ENCODE measurements at regions not wholly inside any gene's neighbourhood (a gene's known extent, or its start where the extent isn't known, plus 50 kb on each side); places are given as distances from the start of the nearest gene placed in this dataset.

GRCh38 chr20:12317433-12317832, 399.7 kb downstream of the BTBD3 start (continued):
- TF ChIP-seq, protein P1, sequence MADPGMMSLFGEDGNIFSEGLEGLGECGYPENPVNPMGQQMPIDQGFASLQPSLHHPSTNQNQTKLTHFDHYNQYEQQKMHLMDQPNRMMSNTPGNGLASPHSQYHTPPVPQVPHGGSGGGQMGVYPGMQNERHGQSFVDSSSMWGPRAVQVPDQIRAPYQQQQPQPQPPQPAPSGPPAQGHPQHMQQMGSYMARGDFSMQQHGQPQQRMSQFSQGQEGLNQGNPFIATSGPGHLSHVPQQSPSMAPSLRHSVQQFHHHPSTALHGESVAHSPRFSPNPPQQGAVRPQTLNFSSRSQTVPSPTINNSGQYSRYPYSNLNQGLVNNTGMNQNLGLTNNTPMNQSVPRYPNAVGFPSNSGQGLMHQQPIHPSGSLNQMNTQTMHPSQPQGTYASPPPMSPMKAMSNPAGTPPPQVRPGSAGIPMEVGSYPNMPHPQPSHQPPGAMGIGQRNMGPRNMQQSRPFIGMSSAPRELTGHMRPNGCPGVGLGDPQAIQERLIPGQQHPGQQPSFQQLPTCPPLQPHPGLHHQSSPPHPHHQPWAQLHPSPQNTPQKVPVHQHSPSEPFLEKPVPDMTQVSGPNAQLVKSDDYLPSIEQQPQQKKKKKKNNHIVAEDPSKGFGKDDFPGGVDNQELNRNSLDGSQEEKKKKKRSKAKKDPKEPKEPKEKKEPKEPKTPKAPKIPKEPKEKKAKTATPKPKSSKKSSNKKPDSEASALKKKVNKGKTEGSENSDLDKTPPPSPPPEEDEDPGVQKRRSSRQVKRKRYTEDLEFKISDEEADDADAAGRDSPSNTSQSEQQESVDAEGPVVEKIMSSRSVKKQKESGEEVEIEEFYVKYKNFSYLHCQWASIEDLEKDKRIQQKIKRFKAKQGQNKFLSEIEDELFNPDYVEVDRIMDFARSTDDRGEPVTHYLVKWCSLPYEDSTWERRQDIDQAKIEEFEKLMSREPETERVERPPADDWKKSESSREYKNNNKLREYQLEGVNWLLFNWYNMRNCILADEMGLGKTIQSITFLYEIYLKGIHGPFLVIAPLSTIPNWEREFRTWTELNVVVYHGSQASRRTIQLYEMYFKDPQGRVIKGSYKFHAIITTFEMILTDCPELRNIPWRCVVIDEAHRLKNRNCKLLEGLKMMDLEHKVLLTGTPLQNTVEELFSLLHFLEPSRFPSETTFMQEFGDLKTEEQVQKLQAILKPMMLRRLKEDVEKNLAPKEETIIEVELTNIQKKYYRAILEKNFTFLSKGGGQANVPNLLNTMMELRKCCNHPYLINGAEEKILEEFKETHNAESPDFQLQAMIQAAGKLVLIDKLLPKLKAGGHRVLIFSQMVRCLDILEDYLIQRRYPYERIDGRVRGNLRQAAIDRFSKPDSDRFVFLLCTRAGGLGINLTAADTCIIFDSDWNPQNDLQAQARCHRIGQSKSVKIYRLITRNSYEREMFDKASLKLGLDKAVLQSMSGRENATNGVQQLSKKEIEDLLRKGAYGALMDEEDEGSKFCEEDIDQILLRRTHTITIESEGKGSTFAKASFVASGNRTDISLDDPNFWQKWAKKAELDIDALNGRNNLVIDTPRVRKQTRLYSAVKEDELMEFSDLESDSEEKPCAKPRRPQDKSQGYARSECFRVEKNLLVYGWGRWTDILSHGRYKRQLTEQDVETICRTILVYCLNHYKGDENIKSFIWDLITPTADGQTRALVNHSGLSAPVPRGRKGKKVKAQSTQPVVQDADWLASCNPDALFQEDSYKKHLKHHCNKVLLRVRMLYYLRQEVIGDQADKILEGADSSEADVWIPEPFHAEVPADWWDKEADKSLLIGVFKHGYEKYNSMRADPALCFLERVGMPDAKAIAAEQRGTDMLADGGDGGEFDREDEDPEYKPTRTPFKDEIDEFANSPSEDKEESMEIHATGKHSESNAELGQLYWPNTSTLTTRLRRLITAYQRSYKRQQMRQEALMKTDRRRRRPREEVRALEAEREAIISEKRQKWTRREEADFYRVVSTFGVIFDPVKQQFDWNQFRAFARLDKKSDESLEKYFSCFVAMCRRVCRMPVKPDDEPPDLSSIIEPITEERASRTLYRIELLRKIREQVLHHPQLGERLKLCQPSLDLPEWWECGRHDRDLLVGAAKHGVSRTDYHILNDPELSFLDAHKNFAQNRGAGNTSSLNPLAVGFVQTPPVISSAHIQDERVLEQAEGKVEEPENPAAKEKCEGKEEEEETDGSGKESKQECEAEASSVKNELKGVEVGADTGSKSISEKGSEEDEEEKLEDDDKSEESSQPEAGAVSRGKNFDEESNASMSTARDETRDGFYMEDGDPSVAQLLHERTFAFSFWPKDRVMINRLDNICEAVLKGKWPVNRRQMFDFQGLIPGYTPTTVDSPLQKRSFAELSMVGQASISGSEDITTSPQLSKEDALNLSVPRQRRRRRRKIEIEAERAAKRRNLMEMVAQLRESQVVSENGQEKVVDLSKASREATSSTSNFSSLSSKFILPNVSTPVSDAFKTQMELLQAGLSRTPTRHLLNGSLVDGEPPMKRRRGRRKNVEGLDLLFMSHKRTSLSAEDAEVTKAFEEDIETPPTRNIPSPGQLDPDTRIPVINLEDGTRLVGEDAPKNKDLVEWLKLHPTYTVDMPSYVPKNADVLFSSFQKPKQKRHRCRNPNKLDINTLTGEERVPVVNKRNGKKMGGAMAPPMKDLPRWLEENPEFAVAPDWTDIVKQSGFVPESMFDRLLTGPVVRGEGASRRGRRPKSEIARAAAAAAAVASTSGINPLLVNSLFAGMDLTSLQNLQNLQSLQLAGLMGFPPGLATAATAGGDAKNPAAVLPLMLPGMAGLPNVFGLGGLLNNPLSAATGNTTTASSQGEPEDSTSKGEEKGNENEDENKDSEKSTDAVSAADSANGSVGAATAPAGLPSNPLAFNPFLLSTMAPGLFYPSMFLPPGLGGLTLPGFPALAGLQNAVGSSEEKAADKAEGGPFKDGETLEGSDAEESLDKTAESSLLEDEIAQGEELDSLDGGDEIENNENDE (IDR thresholded peaks at IDR 0.05; ENCODE audit: insufficient replicate concordance, low read length) = no peak
- no peak for TF ChIP-seq TAF1 (IDR thresholded peaks at IDR 0.05; ENCODE audit: low read depth, low read length)

Data from H1 (cell line).